Effector memory CD4-positive, alpha-beta T cell (primary cell): ENCODE measurements at regions not wholly inside any gene's neighbourhood (a gene's known extent, or its start where the extent isn't known, plus 50 kb on each side); places are given as distances from the start of the nearest gene placed in this dataset.

Experiments
- DNase-seq, 3 donors: peaks; one replicate each; pipeline ENCODE4 v3.0.0-alpha.2; 2020
- H3K27ac ChIP-seq: 2 replicates; pipeline ENCODE4 v1.7.0; 2013; ENCODE audit warnings: mild to moderate bottlenecking, low read length, moderate library complexity; ENCODE audit not compliant: insufficient read depth, poor library complexity, severe bottlenecking
- H3K27me3 ChIP-seq: replicated peaks from 2 replicates; pipeline ENCODE4 v1.7.0; 2013; ENCODE audit warnings: mild to moderate bottlenecking, low read length; ENCODE audit not compliant: insufficient read depth, control insufficient read depth, poor library complexity, severe bottlenecking
- H3K36me3 ChIP-seq: 2 replicates; pipeline ENCODE4 v1.7.0; 2013; ENCODE audit warnings: mild to moderate bottlenecking, low read length, moderate library complexity; ENCODE audit not compliant: control insufficient read depth, insufficient read depth
- H3K4me1 ChIP-seq: 2 replicates; pipeline ENCODE4 v1.7.0; 2013; ENCODE audit warnings: low read length, mild to moderate bottlenecking; ENCODE audit not compliant: control insufficient read depth, insufficient read depth, poor library complexity, severe bottlenecking
- H3K4me3 ChIP-seq: 2 replicates; pipeline ENCODE4 v1.7.0; 2013; ENCODE audit warnings: low read length, low read depth, mild to moderate bottlenecking; ENCODE audit not compliant: insufficient read depth, poor library complexity, severe bottlenecking
- H3K9me3 ChIP-seq: 2 replicates; pipeline ENCODE4 v1.7.0; 2013; ENCODE audit warnings: mild to moderate bottlenecking, low read length, moderate library complexity; ENCODE audit not compliant: control insufficient read depth

GRCh38 chr15:70451821-70452653 is 311.3 kb downstream of the UACA start:
- DNase-seq, result no peak
- Histone ChIP-seq H3K4me1 (peaks cover 39% of the 10 kb centered on the region), H3K27ac (no peak overlapping the region), H3K36me3 (no peaks in the 10 kb centered on the region), H3K4me3 (peak overlapping the region; percentile 14), H3K27me3 (no peaks in the 10 kb centered on the region), H3K9me3 (no peaks in the 10 kb centered on the region)

GRCh38 chr15:70450142-70450443 is 313.3 kb downstream of the UACA start:
- Histone ChIP-seq H3K27ac (no peak overlapping the region), H3K4me3 (no peak overlapping the region), H3K9me3 (no peaks in the 10 kb centered on the region), H3K36me3 (no peaks in the 10 kb centered on the region), H3K27me3 (no peaks in the 10 kb centered on the region), H3K4me1 (peaks cover 39% of the 10 kb centered on the region)
- DNase-seq, result no peak

- Histone ChIP-seq H3K4me1 (peaks cover 39% of the 10 kb centered on the region), H3K27me3 (no peaks in the 10 kb centered on the region), H3K4me3 (no peak overlapping the region), H3K9me3 (no peaks in the 10 kb centered on the region), H3K36me3 (no peaks in the 10 kb centered on the region), H3K27ac (no peak overlapping the region)
- no peak for DNase-seq
These were observed 313.8 kb downstream of the UACA start for GRCh38 chr15:70449311-70450141.

- Histone ChIP-seq H3K4me1 (peaks cover 39% of the 10 kb centered on the region), H3K4me3 (peak overlapping the region; percentile 3), H3K27me3 (no peaks in the 10 kb centered on the region), H3K36me3 (no peaks in the 10 kb centered on the region), H3K9me3 (no peaks in the 10 kb centered on the region), H3K27ac (no peak overlapping the region)
- no peak for DNase-seq
These were observed 315.2 kb downstream of the UACA start for GRCh38 chr15:70447928-70448698.

GRCh38 chr15:70447521-70447920 is 315.8 kb downstream of the UACA start:
- H3K9me3 ChIP-seq, result no peaks in the 10 kb centered on the region
- no peaks in the 10 kb centered on the region for H3K27me3 ChIP-seq
- no peaks in the 10 kb centered on the region for H3K36me3 ChIP-seq
- H3K27ac ChIP-seq, result no peak overlapping the region
- no peak for DNase-seq
- H3K4me3 ChIP-seq, result peak overlapping the region; percentile 3
- peaks cover 36% of the 10 kb centered on the region for H3K4me1 ChIP-seq

- DNase-seq, result no peak
- no peak overlapping the region for H3K27ac ChIP-seq
- H3K4me3 ChIP-seq, result no peak overlapping the region
- H3K27me3 ChIP-seq, result no peaks in the 10 kb centered on the region
- H3K36me3 ChIP-seq, result no peaks in the 10 kb centered on the region
- H3K4me1 ChIP-seq, result peaks cover 32% of the 10 kb centered on the region
- H3K9me3 ChIP-seq, result no peaks in the 10 kb centered on the region
These were observed 316.3 kb downstream of the UACA start for GRCh38 chr15:70447081-70447480.

GRCh38 chr15:70443486-70444273 is 319.7 kb downstream of the UACA start:
- no peak for DNase-seq
- Histone ChIP-seq H3K36me3 (no peaks in the 10 kb centered on the region), H3K4me3 (no peak overlapping the region), H3K27ac (no peak overlapping the region), H3K9me3 (no peaks in the 10 kb centered on the region), H3K27me3 (no peaks in the 10 kb centered on the region), H3K4me1 (peaks cover 15% of the 10 kb centered on the region)

- DNase-seq, result no peak
- no peaks in the 10 kb centered on the region for H3K36me3 ChIP-seq
- H3K9me3 ChIP-seq, result no peaks in the 10 kb centered on the region
- no peak overlapping the region for H3K27ac ChIP-seq
- H3K4me3 ChIP-seq, result no peak overlapping the region
- H3K4me1 ChIP-seq, result peaks cover 6% of the 10 kb centered on the region
- no peaks in the 10 kb centered on the region for H3K27me3 ChIP-seq
These were observed 320.6 kb downstream of the UACA start for GRCh38 chr15:70442616-70443321.

- Histone ChIP-seq H3K27me3 (no peaks in the 10 kb centered on the region), H3K36me3 (no peaks in the 10 kb centered on the region), H3K9me3 (no peaks in the 10 kb centered on the region), H3K4me1 (peaks cover 2% of the 10 kb centered on the region), H3K4me3 (no peak overlapping the region), H3K27ac (no peak overlapping the region)
- DNase-seq, result no peak
These were observed 321.1 kb downstream of the UACA start for GRCh38 chr15:70442211-70442610.
